ENCODE measurements at regions not wholly inside any gene's neighbourhood (a gene's known extent, or its start where the extent isn't known, plus 50 kb on each side); places are given as distances from the start of the nearest gene placed in this dataset.

DNA sequence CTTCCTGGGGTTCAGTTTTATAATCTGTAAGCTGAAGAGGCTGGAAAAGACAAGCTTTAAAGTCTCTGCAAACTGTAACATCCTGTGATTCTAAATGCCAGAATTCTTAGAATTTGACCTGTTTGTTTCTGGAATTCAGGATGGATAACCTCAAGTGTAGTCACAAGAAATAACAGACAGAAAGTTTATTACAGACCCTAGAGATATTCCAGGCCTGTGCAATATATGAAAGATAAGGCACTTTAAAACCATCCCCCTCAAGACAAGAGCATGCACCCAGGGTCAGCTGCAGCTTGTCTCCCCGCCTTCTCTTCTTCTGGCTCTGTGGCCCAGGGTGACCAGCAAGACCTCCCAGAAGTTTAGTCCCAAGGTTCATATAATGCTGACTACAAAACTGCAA, 298.7 kb upstream of the ACVR2A start:
- no peak overlapping the region for H3K4me3 ChIP-seq (ENCODE audit: low read depth, low read length)
- DNase-seq (ENCODE audit: low read depth), result no peak
- TF ChIP-seq, protein P1, sequence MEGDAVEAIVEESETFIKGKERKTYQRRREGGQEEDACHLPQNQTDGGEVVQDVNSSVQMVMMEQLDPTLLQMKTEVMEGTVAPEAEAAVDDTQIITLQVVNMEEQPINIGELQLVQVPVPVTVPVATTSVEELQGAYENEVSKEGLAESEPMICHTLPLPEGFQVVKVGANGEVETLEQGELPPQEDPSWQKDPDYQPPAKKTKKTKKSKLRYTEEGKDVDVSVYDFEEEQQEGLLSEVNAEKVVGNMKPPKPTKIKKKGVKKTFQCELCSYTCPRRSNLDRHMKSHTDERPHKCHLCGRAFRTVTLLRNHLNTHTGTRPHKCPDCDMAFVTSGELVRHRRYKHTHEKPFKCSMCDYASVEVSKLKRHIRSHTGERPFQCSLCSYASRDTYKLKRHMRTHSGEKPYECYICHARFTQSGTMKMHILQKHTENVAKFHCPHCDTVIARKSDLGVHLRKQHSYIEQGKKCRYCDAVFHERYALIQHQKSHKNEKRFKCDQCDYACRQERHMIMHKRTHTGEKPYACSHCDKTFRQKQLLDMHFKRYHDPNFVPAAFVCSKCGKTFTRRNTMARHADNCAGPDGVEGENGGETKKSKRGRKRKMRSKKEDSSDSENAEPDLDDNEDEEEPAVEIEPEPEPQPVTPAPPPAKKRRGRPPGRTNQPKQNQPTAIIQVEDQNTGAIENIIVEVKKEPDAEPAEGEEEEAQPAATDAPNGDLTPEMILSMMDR (conservative IDR thresholded peaks at IDR 0.05; ENCODE audit: low read depth, low read length), result no peak

DNA sequence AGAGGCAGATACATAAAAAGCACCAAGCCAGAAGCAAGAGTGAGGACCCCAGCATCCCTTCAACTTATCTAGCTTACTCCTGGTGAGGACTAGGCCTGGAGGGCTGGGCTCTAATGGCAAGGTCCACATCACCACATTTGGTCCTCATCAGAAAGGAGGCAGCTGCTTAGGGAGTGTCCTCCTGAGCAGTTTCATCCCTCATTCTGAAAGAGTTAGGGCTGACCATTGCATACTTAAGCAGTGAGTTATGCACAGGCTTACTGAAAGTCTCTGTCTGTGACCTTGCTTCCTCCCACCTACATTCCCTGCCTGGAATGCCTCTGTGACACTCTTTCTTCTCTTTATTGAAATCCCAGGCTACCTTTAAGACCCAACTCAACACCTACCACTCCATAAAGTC, 301.8 kb upstream of the ACVR2A start:
- no peak for DNase-seq (ENCODE audit: low read depth)
- no peak overlapping the region for H3K4me3 ChIP-seq (ENCODE audit: low read depth, low read length)
- TF ChIP-seq, protein P1 (conservative IDR thresholded peaks at IDR 0.05; ENCODE audit: low read depth, low read length), result no peak

DNA sequence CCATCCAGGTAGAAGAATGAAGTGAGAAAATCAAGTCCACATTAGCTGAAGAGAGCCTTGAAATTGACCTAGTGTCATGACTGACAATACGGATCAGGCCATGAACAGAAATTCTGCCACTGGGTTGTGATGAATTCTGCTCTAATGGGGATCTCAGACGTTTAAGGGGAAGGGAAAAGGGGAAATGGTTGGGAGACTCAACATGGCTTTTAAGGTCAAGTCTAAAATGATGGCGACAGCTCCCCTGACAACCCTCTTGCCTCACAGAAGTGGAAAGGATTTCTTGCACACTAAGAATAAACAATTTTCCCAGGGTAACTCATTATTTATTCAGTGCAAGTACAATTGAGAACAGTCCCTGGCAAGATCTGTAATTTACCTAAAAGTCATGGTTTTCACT, 302.5 kb upstream of the ACVR2A start:
- TF ChIP-seq, protein P1 (conservative IDR thresholded peaks at IDR 0.05; ENCODE audit: low read depth, low read length), result no peak

DNA sequence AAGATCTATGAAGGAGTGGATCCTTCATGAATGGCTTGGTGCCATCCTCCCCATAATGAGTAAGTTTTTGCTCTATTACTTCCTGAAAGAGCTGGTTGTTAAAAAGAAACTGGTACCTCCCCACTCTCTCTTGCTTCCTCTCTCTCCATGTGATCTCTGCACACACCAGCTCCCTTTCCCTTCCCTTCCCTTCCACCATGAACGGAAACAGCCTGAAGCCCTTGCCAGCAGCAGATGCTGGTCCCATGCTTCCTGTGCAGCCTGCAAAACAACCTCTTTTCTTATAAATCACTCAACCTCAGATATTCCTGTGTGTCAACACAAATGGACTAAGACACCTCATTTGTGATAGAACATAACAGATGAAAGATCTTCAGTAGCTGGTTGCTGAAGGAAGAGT, 303.5 kb upstream of the ACVR2A start:
- no peak overlapping the region for H3K4me3 ChIP-seq (ENCODE audit: low read depth, low read length)
- TF ChIP-seq, protein P1 (conservative IDR thresholded peaks at IDR 0.05; ENCODE audit: low read depth, low read length), result no peak
- no peak for DNase-seq (ENCODE audit: low read depth)

More for the DNA sequence above, 302.5 kb upstream of the ACVR2A start:
- no peak overlapping the region for H3K4me3 ChIP-seq (ENCODE audit: low read depth, low read length)
- no peak for DNase-seq (ENCODE audit: low read depth)

DNA sequence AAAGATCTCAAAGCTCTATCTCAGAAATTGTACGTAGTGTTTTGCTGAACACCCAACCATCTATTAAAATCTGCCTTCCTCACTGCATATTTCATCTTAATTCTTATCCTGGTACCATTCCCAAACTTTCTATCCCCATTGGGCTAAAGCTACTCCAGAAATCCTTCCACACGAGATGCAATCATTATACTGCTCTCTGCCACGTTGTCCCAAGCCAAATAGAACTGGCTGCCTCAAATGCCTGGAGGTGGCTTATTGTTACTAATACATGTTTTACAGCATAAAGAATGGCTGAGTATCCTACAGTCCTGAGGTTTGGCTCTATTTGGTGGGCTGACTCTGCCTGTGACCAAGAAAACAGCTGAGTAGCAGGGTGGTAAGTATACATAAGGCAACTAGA, 306.0 kb upstream of the ACVR2A start:
- DNase-seq (ENCODE audit: low read depth), result no peak
- TF ChIP-seq, protein P1 (conservative IDR thresholded peaks at IDR 0.05; ENCODE audit: low read depth, low read length), result no peak
- no peak overlapping the region for H3K4me3 ChIP-seq (ENCODE audit: low read depth, low read length)

DNA sequence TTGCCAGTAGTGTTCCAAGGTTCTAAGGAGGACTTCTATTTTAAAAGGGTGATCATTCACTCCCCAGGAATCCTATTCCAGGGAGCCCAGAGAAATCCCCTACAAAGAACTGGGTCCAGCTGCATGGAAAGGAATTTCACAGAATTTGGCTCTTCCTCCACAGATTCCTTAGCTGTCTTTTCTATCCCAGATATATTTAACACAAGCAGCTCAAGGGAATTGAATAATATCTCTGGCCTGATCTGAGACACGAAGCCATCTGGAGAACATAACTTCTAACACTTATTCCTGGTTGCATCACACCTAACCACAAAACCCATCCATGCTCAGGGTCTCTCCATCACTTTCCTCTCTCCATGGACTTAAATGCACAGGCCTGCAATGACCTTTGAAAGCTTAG, 306.7 kb upstream of the ACVR2A start:
- H3K4me3 ChIP-seq (ENCODE audit: low read depth, low read length), result no peak overlapping the region
- DNase-seq (ENCODE audit: low read depth), result no peak
- TF ChIP-seq, protein P1 (conservative IDR thresholded peaks at IDR 0.05; ENCODE audit: low read depth, low read length), result no peak

DNA sequence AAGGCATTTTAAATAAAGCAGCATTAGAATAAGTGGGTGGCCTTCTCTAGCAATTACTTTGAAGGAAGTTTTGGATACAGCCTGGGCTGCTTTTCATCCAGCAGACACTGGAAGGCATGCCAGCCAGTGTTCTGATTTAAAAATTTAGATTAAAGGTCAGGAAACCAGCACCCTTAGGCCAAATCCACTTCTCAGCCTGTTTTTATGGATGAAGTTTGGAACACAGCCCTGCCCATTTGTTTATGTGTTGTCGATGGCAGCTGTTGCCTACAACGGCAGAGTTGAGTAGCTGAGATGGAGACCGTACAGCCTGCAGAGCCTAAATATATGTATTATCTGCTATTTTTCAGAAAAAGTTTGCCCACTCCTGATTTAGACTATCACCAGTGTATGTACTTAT, 313.6 kb upstream of the ACVR2A start:
- H3K4me3 ChIP-seq (ENCODE audit: low read depth, low read length), result no peak overlapping the region
- DNase-seq (ENCODE audit: low read depth), result no peak
- TF ChIP-seq, protein P1 (conservative IDR thresholded peaks at IDR 0.05; ENCODE audit: low read depth, low read length), result no peak
